ENCODE measurements at regions not wholly inside any gene's neighbourhood (a gene's known extent, or its start where the extent isn't known, plus 50 kb on each side); places are given as distances from the start of the nearest gene placed in this dataset.

DNA sequence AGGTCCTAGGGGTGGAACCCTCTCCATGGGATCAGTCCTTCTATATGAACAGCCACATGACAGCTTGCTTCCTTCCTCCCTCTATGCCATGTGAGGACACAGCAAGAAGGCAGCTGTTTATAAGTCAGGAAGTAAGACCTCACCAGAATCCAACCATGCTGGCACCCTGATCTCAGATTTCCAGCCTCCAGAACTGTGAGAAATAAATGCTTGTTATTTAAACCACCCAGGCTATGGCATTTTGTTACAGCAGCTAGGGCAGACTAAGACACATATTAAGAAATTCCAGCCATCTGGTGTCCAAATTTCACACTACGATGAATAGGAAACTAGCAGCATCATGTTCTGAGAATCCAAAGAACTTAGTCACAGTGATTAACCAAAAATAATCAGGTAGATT is 140.1 kb downstream of the ZFAND4 start:
- TF ChIP-seq, protein P1, sequence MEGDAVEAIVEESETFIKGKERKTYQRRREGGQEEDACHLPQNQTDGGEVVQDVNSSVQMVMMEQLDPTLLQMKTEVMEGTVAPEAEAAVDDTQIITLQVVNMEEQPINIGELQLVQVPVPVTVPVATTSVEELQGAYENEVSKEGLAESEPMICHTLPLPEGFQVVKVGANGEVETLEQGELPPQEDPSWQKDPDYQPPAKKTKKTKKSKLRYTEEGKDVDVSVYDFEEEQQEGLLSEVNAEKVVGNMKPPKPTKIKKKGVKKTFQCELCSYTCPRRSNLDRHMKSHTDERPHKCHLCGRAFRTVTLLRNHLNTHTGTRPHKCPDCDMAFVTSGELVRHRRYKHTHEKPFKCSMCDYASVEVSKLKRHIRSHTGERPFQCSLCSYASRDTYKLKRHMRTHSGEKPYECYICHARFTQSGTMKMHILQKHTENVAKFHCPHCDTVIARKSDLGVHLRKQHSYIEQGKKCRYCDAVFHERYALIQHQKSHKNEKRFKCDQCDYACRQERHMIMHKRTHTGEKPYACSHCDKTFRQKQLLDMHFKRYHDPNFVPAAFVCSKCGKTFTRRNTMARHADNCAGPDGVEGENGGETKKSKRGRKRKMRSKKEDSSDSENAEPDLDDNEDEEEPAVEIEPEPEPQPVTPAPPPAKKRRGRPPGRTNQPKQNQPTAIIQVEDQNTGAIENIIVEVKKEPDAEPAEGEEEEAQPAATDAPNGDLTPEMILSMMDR (IDR thresholded peaks at IDR 0.05) = no peak
- TF ChIP-seq POLR2A (IDR thresholded peaks at IDR 0.05) = no peak
